H9 (cell line): ENCODE measurements at regions not wholly inside any gene's neighbourhood (a gene's known extent, or its start where the extent isn't known, plus 50 kb on each side); places are given as distances from the start of the nearest gene placed in this dataset.
A peak's percentile ranks its signal among the peaks of the same experiment; 100 is the strongest.

Experiments
- DNase-seq: peaks from one replicate; pipeline ENCODE4 v3.0.0-alpha.2; 2017
- H2AFZ ChIP-seq: one replicate; pipeline ENCODE4 v1.6.1; 2013; ENCODE audit warnings: mild to moderate bottlenecking, low read length, control low read depth, moderate library complexity
- H2AK5ac ChIP-seq: 2 replicates; pipeline ENCODE4 v1.6.1; 2013; ENCODE audit warnings: low read length, control low read depth, mixed read lengths; ENCODE audit not compliant: insufficient read length
- H2BK120ac ChIP-seq: one replicate; pipeline ENCODE4 v1.6.1; 2013; ENCODE audit warnings: low read depth, mild to moderate bottlenecking, low read length, control low read depth, inconsistent platforms; ENCODE audit not compliant: poor library complexity, severe bottlenecking
- H2BK12ac ChIP-seq: 2 replicates; pipeline ENCODE4 v1.6.1; 2013; ENCODE audit warnings: low read length, control low read depth, mixed read lengths, low read depth; ENCODE audit not compliant: insufficient read length
- H2BK15ac ChIP-seq: 2 replicates; pipeline ENCODE4 v1.6.1; 2013; ENCODE audit warnings: low read depth, low read length, control low read depth
- H2BK20ac ChIP-seq: one replicate; pipeline ENCODE4 v1.6.1; 2013; ENCODE audit warnings: low read depth, mild to moderate bottlenecking, low read length, control low read depth, inconsistent platforms; ENCODE audit not compliant: poor library complexity, severe bottlenecking
- H2BK5ac ChIP-seq: 2 replicates; pipeline ENCODE4 v1.6.1; 2013; ENCODE audit warnings: low read length, control low read depth, mixed read lengths; ENCODE audit not compliant: insufficient read length
- H3K14ac ChIP-seq: 2 replicates; pipeline ENCODE4 v1.6.1; 2013; ENCODE audit warnings: low read length, control low read depth; ENCODE audit not compliant: insufficient read depth
- H3K18ac ChIP-seq: 2 replicates; pipeline ENCODE4 v1.6.1; 2013; ENCODE audit warnings: low read depth, mild to moderate bottlenecking, mixed read lengths, low read length, control low read depth; ENCODE audit not compliant: insufficient read length
- H3K23ac ChIP-seq: 2 replicates; pipeline ENCODE4 v1.6.1; 2013; ENCODE audit warnings: low read length, control low read depth, mixed read lengths, low read depth; ENCODE audit not compliant: insufficient read length
- H3K23me2 ChIP-seq: 2 replicates; pipeline ENCODE4 v1.6.1; 2013; ENCODE audit warnings: low read depth, mild to moderate bottlenecking, mixed read lengths, low read length, control low read depth; ENCODE audit not compliant: insufficient read length, poor library complexity, severe bottlenecking
- H3K27ac ChIP-seq: 2 replicates; pipeline ENCODE4 v1.5.1; 2013; ENCODE audit warnings: low read length, control low read depth, mixed read lengths, low read depth; ENCODE audit not compliant: insufficient read length
- H3K27me3 ChIP-seq: 2 replicates; pipeline ENCODE4 v1.6.1; 2013; ENCODE audit warnings: low read length, control low read depth, inconsistent platforms; ENCODE audit not compliant: insufficient read depth
- H3K4ac ChIP-seq: 2 replicates; pipeline ENCODE4 v1.6.1; 2013; ENCODE audit warnings: low read depth, mild to moderate bottlenecking, control low read depth, inconsistent platforms, low read length, moderate library complexity
- H3K4me1 ChIP-seq: 2 replicates; pipeline ENCODE4 v1.6.1; 2013; ENCODE audit warnings: low read length, control low read depth, inconsistent platforms; ENCODE audit not compliant: insufficient read depth
- H3K4me2 ChIP-seq: 2 replicates; pipeline ENCODE4 v1.6.1; 2013; ENCODE audit warnings: low read length, control low read depth, mixed read lengths; ENCODE audit not compliant: insufficient read length, insufficient read depth
- H3K56ac ChIP-seq: 2 replicates; pipeline ENCODE4 v1.6.1; 2013; ENCODE audit warnings: low read depth, mild to moderate bottlenecking, mixed read lengths, low read length, control low read depth; ENCODE audit not compliant: insufficient read length
- H3K79me1 ChIP-seq: 2 replicates; pipeline ENCODE4 v1.6.1; 2013; ENCODE audit warnings: low read depth, mild to moderate bottlenecking, moderate library complexity, low read length, control low read depth, inconsistent platforms; ENCODE audit not compliant: insufficient read depth, poor library complexity, severe bottlenecking
- H3K79me2 ChIP-seq: 2 replicates; pipeline ENCODE4 v1.6.1; 2013; ENCODE audit warnings: low read length, control low read depth, inconsistent platforms; ENCODE audit not compliant: insufficient read depth
- H3K9ac ChIP-seq: 2 replicates; pipeline ENCODE4 v1.6.1; 2013; ENCODE audit warnings: low read length, control low read depth, mixed read lengths; ENCODE audit not compliant: insufficient read length; ENCODE audit errors: extremely low read depth
- H3K9me3 ChIP-seq: one replicate; pipeline ENCODE4 v1.6.1; 2013; ENCODE audit warnings: low read depth, low read length, inconsistent platforms; ENCODE audit not compliant: control insufficient read depth
- H3T11ph ChIP-seq: one replicate; pipeline ENCODE4 v1.6.1; 2013; ENCODE audit warnings: mild to moderate bottlenecking, low read length, control low read depth, inconsistent platforms
- H4K20me1 ChIP-seq: one replicate; pipeline ENCODE4 v1.6.1; 2013; ENCODE audit not compliant: control insufficient read depth, insufficient read length, insufficient read depth
- H4K5ac ChIP-seq: 2 replicates; pipeline ENCODE4 v1.6.1; 2013; ENCODE audit warnings: low read depth, mild to moderate bottlenecking, mixed read lengths, low read length, control low read depth; ENCODE audit not compliant: insufficient read length
- H4K8ac ChIP-seq: replicated peaks from 2 replicates; pipeline ENCODE4 v1.6.1; 2013; ENCODE audit warnings: low read length, control low read depth, mixed read lengths, low read depth; ENCODE audit not compliant: insufficient read length
- H4K91ac ChIP-seq: 2 replicates; pipeline ENCODE4 v1.6.1; 2013; ENCODE audit warnings: low read depth, mild to moderate bottlenecking, moderate library complexity, mixed read lengths, low read length, control low read depth; ENCODE audit not compliant: insufficient read length
- H3K27ac Mint-ChIP-seq, 3 experiments: 2 replicates in 2 of 3; 3 replicates in 1 of 3; pipeline ENCODE4 v1.8.0; 2020 to 2021; ENCODE audit warnings: mixed read lengths in 3 of 3, mild to moderate bottlenecking in 1 of 3, moderate library complexity in 1 of 3
- H3K27me3 Mint-ChIP-seq: 2 replicates; pipeline ENCODE4 v1.8.0; 2021; ENCODE audit warnings: low read depth, mild to moderate bottlenecking, moderate library complexity, mixed read lengths
- H3K36me3 Mint-ChIP-seq, 3 experiments: 2 replicates in 2 of 3; 3 replicates in 1 of 3; pipeline ENCODE4 v1.8.0; 2020 to 2021; ENCODE audit warnings: low read depth in 3 of 3, mixed read lengths in 3 of 3; ENCODE audit not compliant: insufficient read depth in 1 of 3
- H3K4me1 Mint-ChIP-seq, 2 experiments: 2 replicates each; pipeline ENCODE4 v1.8.0; 2020; ENCODE audit warnings: mixed read lengths in 2 of 2
- H3K4me3 Mint-ChIP-seq, 2 experiments: 2 replicates in 1 of 2; 3 replicates in 1 of 2; pipeline ENCODE4 v1.8.0; 2020 to 2021; ENCODE audit warnings: mild to moderate bottlenecking in 2 of 2, mixed read lengths in 2 of 2, moderate library complexity in 1 of 2
- H3K9me3 Mint-ChIP-seq, 2 experiments: 2 replicates in 1 of 2; 3 replicates in 1 of 2; pipeline ENCODE4 v1.8.0; 2020; ENCODE audit warnings: mild to moderate bottlenecking in 2 of 2, mixed read lengths in 2 of 2, moderate library complexity in 1 of 2
- WGBS: extraction: QIAGEN DNeasy Blood & Tissue Kit; methylation state at CpG from one replicate; pipeline ENCODE4 v1.1.7; 2013; ENCODE audit warnings: missing lambda C conversion rate, low lambda C conversion rate, mixed read lengths; ENCODE audit not compliant: insufficient read length; ENCODE audit errors: extremely low coverage; 5-methylcytosine and 5-hydroxymethylcytosine counted together
- TF ChIP-seq, protein P1 (sequence below): fragments of 200-600 bp; sonication (generic); conservative IDR thresholded peaks from 3 replicates; pipeline ENCODE4 v1.8.0; 2021; ENCODE audit warnings: antibody characterized with exemption, mild to moderate bottlenecking

DNA sequence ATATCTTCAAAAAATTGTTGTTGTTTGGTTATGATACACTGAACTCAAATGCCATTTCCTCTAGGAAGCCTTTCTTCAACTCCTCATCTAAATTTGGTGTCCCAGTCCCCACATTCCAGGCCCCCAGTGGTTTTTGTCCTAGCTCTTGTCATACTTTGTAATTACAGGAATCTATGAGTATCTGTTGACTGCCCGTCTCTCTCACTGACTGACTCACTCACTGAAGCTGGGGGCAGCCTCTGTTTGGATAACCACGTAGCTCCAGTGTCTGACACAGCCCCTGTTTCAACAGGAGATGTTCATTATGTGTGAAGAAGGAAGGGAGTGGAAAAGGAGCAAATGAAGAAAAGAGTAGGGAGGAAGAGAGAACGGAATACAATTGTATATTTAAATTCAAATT is 284.1 kb upstream of the TENM3 start:
- no peak overlapping the region for H3K23ac ChIP-seq
- no peak overlapping the region for H3K9ac ChIP-seq
- Mint-ChIP-seq H3K27ac (peak overlapping the region in 1 of 3 experiments; percentile 17; a peak in 2 of 7 replicates), H3K4me3 (no peak overlapping the region), H3K36me3 (no peaks in the 10 kb centered on the region), H3K9me3 (no peaks in the 10 kb centered on the region), H3K27me3 (no peaks in the 10 kb centered on the region), H3K4me1 (peaks cover 15 to 18% of the 10 kb centered on the region in 2 experiments)
- H3K14ac ChIP-seq = no peak overlapping the region
- H3K79me1 ChIP-seq = no peaks in the 10 kb centered on the region
- H3K4ac ChIP-seq = no peak overlapping the region
- no peak overlapping the region for H4K5ac ChIP-seq
- H3T11ph ChIP-seq = no peak overlapping the region
- no peak overlapping the region for H4K91ac ChIP-seq
- no peaks in the 10 kb centered on the region; the same call in 1 of the 2 replicates for H3K4me1 ChIP-seq
- no peak overlapping the region for H2AK5ac ChIP-seq
- no peak overlapping the region for H2BK120ac ChIP-seq
- no peaks in the 10 kb centered on the region for H4K20me1 ChIP-seq
- H2BK15ac ChIP-seq = no peak overlapping the region
- H3K18ac ChIP-seq = no peak overlapping the region
- H4K8ac ChIP-seq = no peak overlapping the region
- no peak overlapping the region for H2BK5ac ChIP-seq
- H2AFZ ChIP-seq = no peak overlapping the region
- no peaks in the 10 kb centered on the region for H3K23me2 ChIP-seq
- no peak overlapping the region for H3K27ac ChIP-seq
- H2BK20ac ChIP-seq = no peak overlapping the region
- no peaks in the 10 kb centered on the region; the same call in 1 of the 2 replicates for H3K79me2 ChIP-seq
- no peak overlapping the region for H2BK12ac ChIP-seq
- no peaks in the 10 kb centered on the region for H3K27me3 ChIP-seq
- H3K9me3 ChIP-seq = no peaks in the 10 kb centered on the region
- no peak for DNase-seq
- TF ChIP-seq, protein P1, sequence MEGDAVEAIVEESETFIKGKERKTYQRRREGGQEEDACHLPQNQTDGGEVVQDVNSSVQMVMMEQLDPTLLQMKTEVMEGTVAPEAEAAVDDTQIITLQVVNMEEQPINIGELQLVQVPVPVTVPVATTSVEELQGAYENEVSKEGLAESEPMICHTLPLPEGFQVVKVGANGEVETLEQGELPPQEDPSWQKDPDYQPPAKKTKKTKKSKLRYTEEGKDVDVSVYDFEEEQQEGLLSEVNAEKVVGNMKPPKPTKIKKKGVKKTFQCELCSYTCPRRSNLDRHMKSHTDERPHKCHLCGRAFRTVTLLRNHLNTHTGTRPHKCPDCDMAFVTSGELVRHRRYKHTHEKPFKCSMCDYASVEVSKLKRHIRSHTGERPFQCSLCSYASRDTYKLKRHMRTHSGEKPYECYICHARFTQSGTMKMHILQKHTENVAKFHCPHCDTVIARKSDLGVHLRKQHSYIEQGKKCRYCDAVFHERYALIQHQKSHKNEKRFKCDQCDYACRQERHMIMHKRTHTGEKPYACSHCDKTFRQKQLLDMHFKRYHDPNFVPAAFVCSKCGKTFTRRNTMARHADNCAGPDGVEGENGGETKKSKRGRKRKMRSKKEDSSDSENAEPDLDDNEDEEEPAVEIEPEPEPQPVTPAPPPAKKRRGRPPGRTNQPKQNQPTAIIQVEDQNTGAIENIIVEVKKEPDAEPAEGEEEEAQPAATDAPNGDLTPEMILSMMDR = no peak
- no peak overlapping the region for H3K4me2 ChIP-seq
- no CpG with 5 or more reads among the region's 3 CpGs for WGBS
- no peak overlapping the region for H3K56ac ChIP-seq
